ENCODE measurements at regions not wholly inside any gene's neighbourhood (a gene's known extent, or its start where the extent isn't known, plus 50 kb on each side); places are given as distances from the start of the nearest gene placed in this dataset.

- H3K9me3 ChIP-seq, result no peaks in the 10 kb centered on the region
- no peaks in the 10 kb centered on the region for H3K36me3 ChIP-seq
- intact Hi-C loops (cut with DNase I; ENCODE audit: low total_unique reads), result no loop called here
- H3K4me1 ChIP-seq, result no peaks in the 10 kb centered on the region
- no peak overlapping the region for H3K27ac ChIP-seq
- TF ChIP-seq EP300 (IDR thresholded peaks at IDR 0.05) (no peak), POLR2A (IDR thresholded peaks at IDR 0.05) (no peak), POLR2AphosphoS5 (IDR thresholded peaks at IDR 0.05) (no peak), CTCF (IDR thresholded peaks at IDR 0.05) (no peak)
- no peaks in the 10 kb centered on the region for H3K27me3 ChIP-seq
- H3K4me3 ChIP-seq, result no peak overlapping the region
- no peak for DNase-seq
These were observed 146.8 kb upstream of the GAP43 start for GRCh38 chr3:115476472-115476871.

GRCh38 chr3:115478359-115478758, 145.0 kb upstream of the GAP43 start:
- Histone ChIP-seq H3K36me3 (no peaks in the 10 kb centered on the region), H3K27me3 (no peaks in the 10 kb centered on the region), H3K9me3 (peaks cover 0 to 10% (median 0%) of the 10 kb centered on the region in 4 donors), H3K27ac (no peak overlapping the region), H3K4me1 (no peaks in the 10 kb centered on the region), H3K4me3 (no peak overlapping the region)
- WGBS, 5 donors, result 80 to 90% (median 84%) methylated on average over 4 of the region's 4 CpGs
- TF ChIP-seq POLR2AphosphoS5 (IDR thresholded peaks at IDR 0.05), result no peak
- no peak for TF ChIP-seq EP300 (IDR thresholded peaks at IDR 0.05)
- no peak for TF ChIP-seq POLR2A (IDR thresholded peaks at IDR 0.05)
- no peak for TF ChIP-seq CTCF (IDR thresholded peaks at IDR 0.05)
- no peak for DNase-seq
- intact Hi-C loops (cut with DNase I; ENCODE audit: low total_unique reads), result no loop called here

GRCh38 chr3:115486880-115487279, 136.4 kb upstream of the GAP43 start:
- H3K9me3 ChIP-seq, result peaks cover 0 to 11% (median 0%) of the 10 kb centered on the region in 4 donors
- WGBS, 5 donors, result 43 to 61% (median 54%) methylated on average over 2 of the region's 2 CpGs
- no peak for DNase-seq
- no peaks in the 10 kb centered on the region for H3K4me1 ChIP-seq
- H3K27me3 ChIP-seq, result no peaks in the 10 kb centered on the region
- no peak overlapping the region for H3K4me3 ChIP-seq
- TF ChIP-seq CTCF (IDR thresholded peaks at IDR 0.05) (no peak), POLR2A (IDR thresholded peaks at IDR 0.05) (no peak), POLR2AphosphoS5 (IDR thresholded peaks at IDR 0.05) (no peak), EP300 (IDR thresholded peaks at IDR 0.05) (no peak)
- intact Hi-C loops (cut with DNase I; ENCODE audit: low total_unique reads), result no loop called here
- H3K27ac ChIP-seq, result no peak overlapping the region
- no peaks in the 10 kb centered on the region for H3K36me3 ChIP-seq

GRCh38 chr3:115487968-115488367, 135.3 kb upstream of the GAP43 start:
- no peak overlapping the region for H3K27ac ChIP-seq
- H3K4me3 ChIP-seq, result no peak overlapping the region
- peaks cover 0 to 5% (median 0%) of the 10 kb centered on the region in 4 donors for H3K9me3 ChIP-seq
- intact Hi-C loops (cut with DNase I; ENCODE audit: low total_unique reads), result no loop called here
- no peaks in the 10 kb centered on the region for H3K36me3 ChIP-seq
- no peaks in the 10 kb centered on the region for H3K27me3 ChIP-seq
- no peak for TF ChIP-seq CTCF (IDR thresholded peaks at IDR 0.05)
- no peak for TF ChIP-seq POLR2A (IDR thresholded peaks at IDR 0.05)
- no peak for TF ChIP-seq POLR2AphosphoS5 (IDR thresholded peaks at IDR 0.05)
- no peaks in the 10 kb centered on the region for H3K4me1 ChIP-seq
- DNase-seq, result no peak
- WGBS, 5 donors, result 76 to 91% (median 83%) methylated on average over 1 of the region's 1 CpG

Measured in stomach (tissue), 8 donors.